Loucy (cell line): ENCODE measurements at regions not wholly inside any gene's neighbourhood (a gene's known extent, or its start where the extent isn't known, plus 50 kb on each side); places are given as distances from the start of the nearest gene placed in this dataset.

ENCODE experiments used
- EZH2phosphoT487 ChIP-seq: fragments of 200-600 bp; IDR thresholded peaks from 2 replicates; pipeline ENCODE4 v1.6.1; 2018; ENCODE audit warnings: antibody characterized with exemption, mild to moderate bottlenecking, moderate library complexity, borderline replicate concordance
- TF ChIP-seq, protein P1 (sequence below): fragments of 200-600 bp; sonication (generic); conservative IDR thresholded peaks from 2 replicates; pipeline ENCODE4 v1.5.1; 2014; ENCODE audit warnings: mild to moderate bottlenecking, antibody characterized with exemption, low read length

DNA sequence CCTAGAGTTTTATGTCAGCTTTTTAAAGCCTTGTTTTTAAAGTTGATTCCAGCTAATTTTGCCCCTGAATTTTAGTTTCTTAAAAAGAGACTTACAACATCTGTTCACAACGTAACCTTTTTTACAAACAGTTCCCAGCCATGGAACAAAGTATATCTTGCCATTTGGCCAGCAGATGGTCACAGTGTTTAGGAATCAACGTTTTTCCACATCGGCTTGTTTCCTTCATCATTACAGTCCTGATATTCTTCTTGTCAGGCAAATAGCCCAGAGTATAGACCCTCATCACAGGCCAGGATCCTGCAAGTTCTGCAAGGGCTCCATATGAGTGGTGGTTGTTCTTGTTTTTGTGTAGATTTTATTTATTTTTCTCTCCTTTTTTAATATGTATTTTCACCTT, 341.7 kb upstream of the HTR1E start:
- TF ChIP-seq, protein P1, sequence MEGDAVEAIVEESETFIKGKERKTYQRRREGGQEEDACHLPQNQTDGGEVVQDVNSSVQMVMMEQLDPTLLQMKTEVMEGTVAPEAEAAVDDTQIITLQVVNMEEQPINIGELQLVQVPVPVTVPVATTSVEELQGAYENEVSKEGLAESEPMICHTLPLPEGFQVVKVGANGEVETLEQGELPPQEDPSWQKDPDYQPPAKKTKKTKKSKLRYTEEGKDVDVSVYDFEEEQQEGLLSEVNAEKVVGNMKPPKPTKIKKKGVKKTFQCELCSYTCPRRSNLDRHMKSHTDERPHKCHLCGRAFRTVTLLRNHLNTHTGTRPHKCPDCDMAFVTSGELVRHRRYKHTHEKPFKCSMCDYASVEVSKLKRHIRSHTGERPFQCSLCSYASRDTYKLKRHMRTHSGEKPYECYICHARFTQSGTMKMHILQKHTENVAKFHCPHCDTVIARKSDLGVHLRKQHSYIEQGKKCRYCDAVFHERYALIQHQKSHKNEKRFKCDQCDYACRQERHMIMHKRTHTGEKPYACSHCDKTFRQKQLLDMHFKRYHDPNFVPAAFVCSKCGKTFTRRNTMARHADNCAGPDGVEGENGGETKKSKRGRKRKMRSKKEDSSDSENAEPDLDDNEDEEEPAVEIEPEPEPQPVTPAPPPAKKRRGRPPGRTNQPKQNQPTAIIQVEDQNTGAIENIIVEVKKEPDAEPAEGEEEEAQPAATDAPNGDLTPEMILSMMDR = no peak
- TF ChIP-seq EZH2phosphoT487 = no peak
